ENCODE measurements at regions not wholly inside any gene's neighbourhood (a gene's known extent, or its start where the extent isn't known, plus 50 kb on each side); places are given as distances from the start of the nearest gene placed in this dataset.
"Not testable (repeated sequence)": the region's sequence is repeated elsewhere in the genome, so short reads cannot be mapped to it uniquely, and the experiment has no call there.

GRCh38 chr10:109746861-109747260 is 176.4 kb downstream of the XPNPEP1 start:
- no peak overlapping the region for H3K4me3 Mint-ChIP-seq
- no peak for DNase-seq
- no peaks in the 10 kb centered on the region for H3K36me3 Mint-ChIP-seq (ENCODE audit: low read depth)
- H3K27ac Mint-ChIP-seq: no peak overlapping the region
- no peaks in the 10 kb centered on the region for H3K4me1 Mint-ChIP-seq
- peaks cover 2% of the 10 kb centered on the region for H3K27me3 Mint-ChIP-seq
- POLR2A ChIA-PET: no interaction called here
- CTCF ChIA-PET: no interaction called here
- H3K9me3 Mint-ChIP-seq: no peaks in the 10 kb centered on the region

- DNase-seq: no peak
- no peaks in the 10 kb centered on the region for H3K9me3 Mint-ChIP-seq
- CTCF ChIA-PET: no interaction called here
- POLR2A ChIA-PET: no interaction called here
- H3K4me3 Mint-ChIP-seq: no peak overlapping the region
- no peaks in the 10 kb centered on the region for H3K4me1 Mint-ChIP-seq
- H3K27me3 Mint-ChIP-seq: peaks cover 4% of the 10 kb centered on the region
- H3K36me3 Mint-ChIP-seq (ENCODE audit: low read depth): no peaks in the 10 kb centered on the region
- no peak overlapping the region for H3K27ac Mint-ChIP-seq
Observed at GRCh38 chr10:109744020-109744419, 179.3 kb downstream of the XPNPEP1 start.

GRCh38 chr10:109743574-109743973 is 179.7 kb downstream of the XPNPEP1 start:
- no peak for DNase-seq
- ChIA-PET POLR2A (no interaction called here), CTCF (no interaction called here)
- Mint-ChIP-seq H3K36me3 (ENCODE audit: low read depth) (no peaks in the 10 kb centered on the region), H3K27ac (no peak overlapping the region), H3K9me3 (no peaks in the 10 kb centered on the region), H3K27me3 (peaks cover 4% of the 10 kb centered on the region), H3K4me1 (no peaks in the 10 kb centered on the region), H3K4me3 (no peak overlapping the region)

- H3K27me3 Mint-ChIP-seq: peaks cover 4% of the 10 kb centered on the region
- no peaks in the 10 kb centered on the region for H3K36me3 Mint-ChIP-seq (ENCODE audit: low read depth)
- H3K4me1 Mint-ChIP-seq: no peaks in the 10 kb centered on the region
- CTCF ChIA-PET: no interaction called here
- POLR2A ChIA-PET: no interaction called here
- H3K4me3 Mint-ChIP-seq: no peak overlapping the region
- no peaks in the 10 kb centered on the region for H3K9me3 Mint-ChIP-seq
- DNase-seq: no peak
- no peak overlapping the region for H3K27ac Mint-ChIP-seq
Observed at GRCh38 chr10:109743146-109743545, 180.2 kb downstream of the XPNPEP1 start.

GRCh38 chr10:109741712-109742111 is 181.6 kb downstream of the XPNPEP1 start:
- no peaks in the 10 kb centered on the region for H3K36me3 Mint-ChIP-seq (ENCODE audit: low read depth)
- no peak overlapping the region for H3K27ac Mint-ChIP-seq
- H3K4me1 Mint-ChIP-seq: no peaks in the 10 kb centered on the region
- no peaks in the 10 kb centered on the region for H3K9me3 Mint-ChIP-seq
- H3K4me3 Mint-ChIP-seq: no peak overlapping the region
- POLR2A ChIA-PET: no interaction called here
- peaks cover 5% of the 10 kb centered on the region for H3K27me3 Mint-ChIP-seq
- no peak for DNase-seq
- CTCF ChIA-PET: no interaction called here

- Mint-ChIP-seq H3K27me3 (peaks cover 5% of the 10 kb centered on the region), H3K4me3 (no peak overlapping the region), H3K36me3 (ENCODE audit: low read depth) (no peaks in the 10 kb centered on the region), H3K27ac (no peak overlapping the region), H3K4me1 (no peaks in the 10 kb centered on the region), H3K9me3 (no peaks in the 10 kb centered on the region)
- DNase-seq: no peak
- CTCF ChIA-PET: no interaction called here
- POLR2A ChIA-PET: no interaction called here
Observed at GRCh38 chr10:109740436-109740835, 182.9 kb downstream of the XPNPEP1 start.

- no peak overlapping the region for H3K27ac Mint-ChIP-seq
- no peak overlapping the region for H3K4me3 Mint-ChIP-seq
- ChIA-PET CTCF (no interaction called here), POLR2A (no interaction called here)
- H3K4me1 Mint-ChIP-seq: no peaks in the 10 kb centered on the region
- H3K27me3 Mint-ChIP-seq: peaks cover 4% of the 10 kb centered on the region
- H3K9me3 Mint-ChIP-seq: no peaks in the 10 kb centered on the region
- no peak for DNase-seq
- no peaks in the 10 kb centered on the region for H3K36me3 Mint-ChIP-seq (ENCODE audit: low read depth)
Observed at GRCh38 chr10:109737626-109738025, 185.7 kb downstream of the XPNPEP1 start.

- Mint-ChIP-seq H3K27ac (no peak overlapping the region), H3K4me3 (no peak overlapping the region), H3K27me3 (peaks cover 4% of the 10 kb centered on the region), H3K36me3 (ENCODE audit: low read depth) (no peaks in the 10 kb centered on the region), H3K9me3 (no peaks in the 10 kb centered on the region), H3K4me1 (no peaks in the 10 kb centered on the region)
- POLR2A ChIA-PET: no interaction called here
- CTCF ChIA-PET: no interaction called here
- no peak for DNase-seq
Observed at GRCh38 chr10:109737009-109737408, 186.3 kb downstream of the XPNPEP1 start.

- Mint-ChIP-seq H3K9me3 (no peaks in the 10 kb centered on the region), H3K36me3 (ENCODE audit: low read depth) (no peaks in the 10 kb centered on the region), H3K4me1 (no peaks in the 10 kb centered on the region), H3K27ac (no peak overlapping the region), H3K4me3 (no peak overlapping the region), H3K27me3 (peaks cover 4% of the 10 kb centered on the region)
- no peak for DNase-seq
- POLR2A ChIA-PET: no interaction called here
- CTCF ChIA-PET: no interaction called here
Observed at GRCh38 chr10:109735776-109736175, 187.5 kb downstream of the XPNPEP1 start.

- no peak overlapping the region for H3K4me3 Mint-ChIP-seq
- no peaks in the 10 kb centered on the region for H3K4me1 Mint-ChIP-seq
- H3K36me3 Mint-ChIP-seq (ENCODE audit: low read depth): no peaks in the 10 kb centered on the region
- H3K27me3 Mint-ChIP-seq: peaks cover 1% of the 10 kb centered on the region
- CTCF ChIA-PET: no interaction called here
- no peak overlapping the region for H3K27ac Mint-ChIP-seq
- POLR2A ChIA-PET: no interaction called here
- DNase-seq: no peak
- no peaks in the 10 kb centered on the region for H3K9me3 Mint-ChIP-seq
Observed at GRCh38 chr10:109732254-109732965, 190.9 kb downstream of the XPNPEP1 start.

- DNase-seq: not testable (repeated sequence)
Observed at GRCh38 chr10:109729895-109730294, 193.4 kb downstream of the XPNPEP1 start.

GRCh38 chr10:109727436-109727835 is 195.9 kb downstream of the XPNPEP1 start:
- DNase-seq: no peak
- no peaks in the 10 kb centered on the region for H3K36me3 Mint-ChIP-seq (ENCODE audit: low read depth)
- ChIA-PET POLR2A (no interaction called here), CTCF (no interaction called here)
- no peaks in the 10 kb centered on the region for H3K27me3 Mint-ChIP-seq
- H3K9me3 Mint-ChIP-seq: no peaks in the 10 kb centered on the region
- H3K4me3 Mint-ChIP-seq: no peak overlapping the region
- no peak overlapping the region for H3K27ac Mint-ChIP-seq
- H3K4me1 Mint-ChIP-seq: no peaks in the 10 kb centered on the region

More at GRCh38 chr10:109729895-109730294, 193.4 kb downstream of the XPNPEP1 start:
- H3K9me3 Mint-ChIP-seq; H3K27me3 Mint-ChIP-seq; CTCF ChIA-PET; H3K4me1 Mint-ChIP-seq; POLR2A ChIA-PET; H3K36me3 Mint-ChIP-seq (ENCODE audit: low read depth); H3K4me3 Mint-ChIP-seq; H3K27ac Mint-ChIP-seq: not testable (repeated sequence)

GRCh38 chr10:109726473-109726872 is 196.8 kb downstream of the XPNPEP1 start:
- DNase-seq: no peak
- Mint-ChIP-seq H3K4me1 (no peaks in the 10 kb centered on the region), H3K27me3 (no peaks in the 10 kb centered on the region), H3K4me3 (no peak overlapping the region), H3K9me3 (no peaks in the 10 kb centered on the region), H3K36me3 (ENCODE audit: low read depth) (no peaks in the 10 kb centered on the region), H3K27ac (no peak overlapping the region)
- CTCF ChIA-PET: no interaction called here
- POLR2A ChIA-PET: no interaction called here

- ChIA-PET POLR2A (no interaction called here), CTCF (no interaction called here)
- Mint-ChIP-seq H3K4me1 (no peaks in the 10 kb centered on the region), H3K9me3 (no peaks in the 10 kb centered on the region), H3K36me3 (ENCODE audit: low read depth) (no peaks in the 10 kb centered on the region), H3K27me3 (no peaks in the 10 kb centered on the region), H3K4me3 (no peak overlapping the region), H3K27ac (no peak overlapping the region)
- DNase-seq: no peak
Observed at GRCh38 chr10:109723305-109723704, 200.0 kb downstream of the XPNPEP1 start.
